ENCODE measurements at regions not wholly inside any gene's neighbourhood (a gene's known extent, or its start where the extent isn't known, plus 50 kb on each side); places are given as distances from the start of the nearest gene placed in this dataset.

- no peaks in the 10 kb centered on the region for H3K9me3 ChIP-seq (ENCODE audit: control insufficient read depth, insufficient read depth, low read length)
- no peak for TF ChIP-seq EZH2phosphoT487 (IDR thresholded peaks at IDR 0.05; ENCODE audit: borderline replicate concordance, low read length)
- TF ChIP-seq CTCF (IDR thresholded peaks at IDR 0.05; ENCODE audit: low read depth, low read length, poor library complexity, severe bottlenecking) = no peak
- no peaks in the 10 kb centered on the region for H3K36me3 ChIP-seq (ENCODE audit: control insufficient read depth, low read length)
- no peaks in the 10 kb centered on the region for H3K79me2 ChIP-seq (ENCODE audit: control insufficient read depth, low read length)
- H3F3A ChIP-seq (ENCODE audit: control insufficient read depth, insufficient read depth) = no peaks in the 10 kb centered on the region
- no peaks in the 10 kb centered on the region for H3K4me1 ChIP-seq (ENCODE audit: control insufficient read depth, low read length)
- H3K4me2 ChIP-seq (ENCODE audit: low read length) = no peak overlapping the region
- H3K4me3 ChIP-seq (ENCODE audit: low read length) = no peak overlapping the region
- H3K9me2 ChIP-seq (replicated peaks; ENCODE audit: control insufficient read depth, low read length) = no peaks in the 10 kb centered on the region; the same call in 1 of the 2 replicates
- no peaks in the 10 kb centered on the region for H4K20me1 ChIP-seq (ENCODE audit: control insufficient read depth, insufficient read depth, low read depth, low read length)
- H3K27ac ChIP-seq (ENCODE audit: low read depth, low read length) = no peak overlapping the region
- no peaks in the 10 kb centered on the region for H3K27me3 ChIP-seq (ENCODE audit: control insufficient read depth, low read length)
These were observed 139.5 kb downstream of the KIF18A start for GRCh38 chr11:27968461-27968860.

- Histone ChIP-seq H3F3A (ENCODE audit: control insufficient read depth, insufficient read depth) (no peaks in the 10 kb centered on the region), H3K27ac (ENCODE audit: low read depth, low read length) (no peak overlapping the region), H3K36me3 (ENCODE audit: control insufficient read depth, low read length) (no peaks in the 10 kb centered on the region), H3K9me3 (ENCODE audit: control insufficient read depth, insufficient read depth, low read length) (no peaks in the 10 kb centered on the region), H4K20me1 (ENCODE audit: control insufficient read depth, insufficient read depth, low read depth, low read length) (no peaks in the 10 kb centered on the region), H3K4me1 (ENCODE audit: control insufficient read depth, low read length) (no peaks in the 10 kb centered on the region), H3K4me3 (ENCODE audit: low read length) (no peak overlapping the region), H3K4me2 (ENCODE audit: low read length) (no peak overlapping the region), H3K79me2 (ENCODE audit: control insufficient read depth, low read length) (no peaks in the 10 kb centered on the region), H3K27me3 (ENCODE audit: control insufficient read depth, low read length) (no peaks in the 10 kb centered on the region), H3K9me2 (replicated peaks; ENCODE audit: control insufficient read depth, low read length) (no peaks in the 10 kb centered on the region; the same call in 1 of the 2 replicates)
- TF ChIP-seq CTCF (IDR thresholded peaks at IDR 0.05; ENCODE audit: low read depth, low read length, poor library complexity, severe bottlenecking) (no peak), EZH2phosphoT487 (IDR thresholded peaks at IDR 0.05; ENCODE audit: borderline replicate concordance, low read length) (no peak)
These were observed 142.4 kb downstream of the KIF18A start for GRCh38 chr11:27965559-27965958.

GRCh38 chr11:27963370-27963769, 144.6 kb downstream of the KIF18A start:
- Histone ChIP-seq H3K27ac (ENCODE audit: low read depth, low read length) (no peak overlapping the region), H3K4me3 (ENCODE audit: low read length) (no peak overlapping the region), H3K4me2 (ENCODE audit: low read length) (no peak overlapping the region), H4K20me1 (ENCODE audit: control insufficient read depth, insufficient read depth, low read depth, low read length) (no peaks in the 10 kb centered on the region), H3K9me2 (replicated peaks; ENCODE audit: control insufficient read depth, low read length) (no peaks in the 10 kb centered on the region; the same call in 1 of the 2 replicates), H3K36me3 (ENCODE audit: control insufficient read depth, low read length) (no peaks in the 10 kb centered on the region), H3K9me3 (ENCODE audit: control insufficient read depth, insufficient read depth, low read length) (no peaks in the 10 kb centered on the region), H3K4me1 (ENCODE audit: control insufficient read depth, low read length) (no peaks in the 10 kb centered on the region), H3F3A (ENCODE audit: control insufficient read depth, insufficient read depth) (no peaks in the 10 kb centered on the region), H3K79me2 (ENCODE audit: control insufficient read depth, low read length) (no peaks in the 10 kb centered on the region), H3K27me3 (ENCODE audit: control insufficient read depth, low read length) (no peaks in the 10 kb centered on the region)
- TF ChIP-seq CTCF (IDR thresholded peaks at IDR 0.05; ENCODE audit: low read depth, low read length, poor library complexity, severe bottlenecking) (no peak), EZH2phosphoT487 (IDR thresholded peaks at IDR 0.05; ENCODE audit: borderline replicate concordance, low read length) (no peak)

Data from DOHH2 (cell line).